ENCODE measurements at regions not wholly inside any gene's neighbourhood (a gene's known extent, or its start where the extent isn't known, plus 50 kb on each side); places are given as distances from the start of the nearest gene placed in this dataset.

GRCh38 chr12:3336606-3337311, 154.2 kb upstream of the PRMT8 start:
- FAIRE-seq = no peak
- H3K27ac ChIP-seq (ENCODE audit: low read depth in 2 of 2, low read length in 2 of 2) = no peak overlapping the region

GRCh38 chr12:3337944-3338343, 153.1 kb upstream of the PRMT8 start:
- FAIRE-seq (no peak), DNase-seq (no peak)
- Histone ChIP-seq H3K9ac (ENCODE audit: low read length in 3 of 3) (no peak overlapping the region), H3K4me3 (ENCODE audit: low read length in 3 of 3) (no peak overlapping the region), H3K27me3 (ENCODE audit: control insufficient read depth, insufficient read depth, low read length) (no peaks in the 10 kb centered on the region), H3K9me3 (ENCODE audit: control insufficient read depth in 2 of 3, insufficient read depth in 1 of 3, low read length in 3 of 3) (no peaks in the 10 kb centered on the region), H3K4me1 (ENCODE audit: control insufficient read depth in 2 of 3, insufficient read depth in 2 of 3, low read depth in 1 of 3, low read length in 3 of 3) (no peaks in the 10 kb centered on the region), H3K36me3 (ENCODE audit: control insufficient read depth in 2 of 3, insufficient read depth in 3 of 3, low read length in 3 of 3) (no peaks in the 10 kb centered on the region), H3K27ac (ENCODE audit: low read depth in 2 of 2, low read length in 2 of 2) (no peak overlapping the region)
- no peak for TF ChIP-seq CTCF (IDR thresholded peaks at IDR 0.05; ENCODE audit: borderline replicate concordance, extremely low read depth, insufficient read depth)
- intact Hi-C loops (cut with DNase I) = no loop called here

More at GRCh38 chr12:3336606-3337311, 154.2 kb upstream of the PRMT8 start:
- Histone ChIP-seq H3K9me3 (ENCODE audit: control insufficient read depth in 2 of 3, insufficient read depth in 1 of 3, low read length in 3 of 3) (no peaks in the 10 kb centered on the region), H3K4me3 (ENCODE audit: low read length in 3 of 3) (no peak overlapping the region), H3K27me3 (ENCODE audit: control insufficient read depth, insufficient read depth, low read length) (no peaks in the 10 kb centered on the region), H3K36me3 (ENCODE audit: control insufficient read depth in 2 of 3, insufficient read depth in 3 of 3, low read length in 3 of 3) (no peaks in the 10 kb centered on the region), H3K4me1 (ENCODE audit: control insufficient read depth in 2 of 3, insufficient read depth in 2 of 3, low read depth in 1 of 3, low read length in 3 of 3) (no peaks in the 10 kb centered on the region), H3K9ac (ENCODE audit: low read length in 3 of 3) (no peak overlapping the region)
- TF ChIP-seq CTCF (IDR thresholded peaks at IDR 0.05; ENCODE audit: borderline replicate concordance, extremely low read depth, insufficient read depth) = no peak
- DNase-seq = no peak
- intact Hi-C loops (cut with DNase I) = no loop called here

DNA sequence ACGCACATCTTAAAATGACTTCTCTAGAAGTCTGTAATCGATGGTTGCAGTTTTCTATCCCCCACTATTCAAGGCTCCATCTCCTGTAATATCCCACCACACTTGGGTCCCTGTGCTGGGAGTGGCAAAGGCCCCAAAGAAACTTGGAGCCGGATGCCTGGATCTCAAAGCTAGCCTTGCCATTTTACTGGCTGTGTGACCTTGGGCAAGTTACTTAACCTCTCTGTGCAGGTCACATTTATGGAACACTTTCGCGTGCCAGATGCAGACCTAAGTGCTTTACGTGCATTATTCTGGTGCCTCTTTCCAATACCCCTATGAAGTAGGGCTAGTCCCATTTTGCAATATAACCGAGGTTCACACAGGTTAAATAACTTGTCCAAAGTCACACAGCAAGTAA, 151.8 kb upstream of the PRMT8 start:
- Histone ChIP-seq H3K36me3 (ENCODE audit: control insufficient read depth in 2 of 3, insufficient read depth in 3 of 3, low read length in 3 of 3) (no peaks in the 10 kb centered on the region), H3K9me3 (ENCODE audit: control insufficient read depth in 2 of 3, insufficient read depth in 1 of 3, low read length in 3 of 3) (no peaks in the 10 kb centered on the region), H3K4me3 (ENCODE audit: low read length in 3 of 3) (no peak overlapping the region), H3K9ac (ENCODE audit: low read length in 3 of 3) (no peak overlapping the region), H3K27me3 (ENCODE audit: control insufficient read depth, insufficient read depth, low read length) (no peaks in the 10 kb centered on the region), H3K4me1 (ENCODE audit: control insufficient read depth in 2 of 3, insufficient read depth in 2 of 3, low read depth in 1 of 3, low read length in 3 of 3) (no peaks in the 10 kb centered on the region), H3K27ac (ENCODE audit: low read depth in 2 of 2, low read length in 2 of 2) (no peak overlapping the region)
- FAIRE-seq (no peak), DNase-seq (no peak)
- TF ChIP-seq CTCF (IDR thresholded peaks at IDR 0.05; ENCODE audit: borderline replicate concordance, extremely low read depth, insufficient read depth) = no peak
- intact Hi-C loops (cut with DNase I) = no loop called here

- H3K4me3 ChIP-seq (ENCODE audit: low read length in 3 of 3) = no peak overlapping the region
- H3K9ac ChIP-seq (ENCODE audit: low read length in 3 of 3) = no peak overlapping the region
- H3K27me3 ChIP-seq (ENCODE audit: control insufficient read depth, insufficient read depth, low read length) = no peaks in the 10 kb centered on the region
- no peak for TF ChIP-seq CTCF (IDR thresholded peaks at IDR 0.05; ENCODE audit: borderline replicate concordance, extremely low read depth, insufficient read depth)
- no peak for DNase-seq
- no peak overlapping the region for H3K27ac ChIP-seq (ENCODE audit: low read depth in 2 of 2, low read length in 2 of 2)
- intact Hi-C loops (cut with DNase I) = no loop called here
- no peak for FAIRE-seq
- H3K9me3 ChIP-seq (ENCODE audit: control insufficient read depth in 2 of 3, insufficient read depth in 1 of 3, low read length in 3 of 3) = no peaks in the 10 kb centered on the region
- H3K4me1 ChIP-seq (ENCODE audit: control insufficient read depth in 2 of 3, insufficient read depth in 2 of 3, low read depth in 1 of 3, low read length in 3 of 3) = no peaks in the 10 kb centered on the region
- H3K36me3 ChIP-seq (ENCODE audit: control insufficient read depth in 2 of 3, insufficient read depth in 3 of 3, low read length in 3 of 3) = no peaks in the 10 kb centered on the region
Measured at GRCh38 chr12:3341594-3341993, 149.4 kb upstream of the PRMT8 start.

Data from kidney (tissue), 13 donors.